Stimulated activated CD4-positive, alpha-beta T cell treated with anti-CD3 and anti-CD28 coated beads, Interleukin-12 subunit alpha, Interleukin-12 subunit beta, amount 100 ng/mL, for 48 hours (primary cell): ENCODE measurements at regions not wholly inside any gene's neighbourhood (a gene's known extent, or its start where the extent isn't known, plus 50 kb on each side); places are given as distances from the start of the nearest gene placed in this dataset.

ENCODE experiments used
- DNase-seq, 3 donors: peaks; one replicate each; pipeline ENCODE4 v3.0.0-alpha.2; 2020; ENCODE audit warnings: low read depth in 2 of 3, low spot score in 1 of 3

DNA sequence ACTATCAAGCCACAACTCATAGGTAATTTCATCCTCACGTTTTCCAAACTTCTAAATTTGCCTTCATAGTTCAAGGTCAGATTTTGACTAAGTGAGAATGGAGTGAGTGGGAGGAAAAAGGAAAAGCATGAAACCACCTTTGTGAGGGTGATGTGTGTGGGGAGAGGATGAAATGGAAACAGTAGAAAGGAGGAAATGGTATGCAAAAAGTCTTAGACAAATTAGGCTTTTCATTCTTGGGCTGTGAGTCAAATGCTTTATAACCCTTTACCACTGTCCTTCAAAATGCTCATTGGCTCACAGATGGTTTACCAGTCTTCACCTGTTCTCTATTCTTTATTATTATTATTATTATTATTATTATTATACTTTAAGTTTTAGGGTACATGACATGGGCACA, 127.2 kb downstream of the RAP2A start:
- no peak for DNase-seq

DNA sequence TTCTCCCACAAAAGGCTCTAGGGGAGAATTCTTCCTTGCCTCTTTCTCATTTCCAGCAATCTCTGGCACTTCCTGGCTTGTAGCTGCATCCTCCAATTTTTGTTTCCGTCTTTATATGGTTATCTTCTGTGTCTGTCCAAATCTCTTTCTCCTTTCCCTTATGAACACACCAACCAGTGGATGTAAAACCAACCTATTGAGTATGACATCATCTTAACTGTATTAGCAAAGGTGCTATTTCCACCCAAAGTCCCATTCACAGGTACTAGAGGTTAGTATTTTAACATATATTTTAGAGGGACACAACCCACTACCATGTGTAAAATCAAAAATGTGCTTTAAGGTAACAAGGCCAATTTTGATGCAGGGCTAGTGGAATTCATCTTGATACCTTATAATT, 129.0 kb downstream of the RAP2A start:
- no peak for DNase-seq

DNA sequence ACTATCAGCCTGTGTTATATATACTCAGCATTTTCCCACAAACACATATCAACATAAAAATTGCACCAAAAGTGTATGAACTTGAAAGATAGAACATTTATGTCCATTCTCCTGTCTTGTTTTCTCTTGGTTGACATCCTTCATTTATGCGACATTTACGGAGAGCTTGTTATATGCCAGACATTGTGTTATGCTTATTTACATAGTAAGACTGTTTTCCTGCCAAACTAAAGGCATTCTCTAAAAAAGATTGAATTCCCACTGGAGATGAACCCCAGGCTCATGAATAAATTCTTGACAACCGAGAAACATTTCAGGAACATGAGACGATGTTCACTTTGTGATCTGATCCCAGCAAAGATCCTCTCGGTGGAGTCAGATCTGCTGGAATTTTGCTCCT, 131.0 kb downstream of the RAP2A start:
- no peak for DNase-seq

DNA sequence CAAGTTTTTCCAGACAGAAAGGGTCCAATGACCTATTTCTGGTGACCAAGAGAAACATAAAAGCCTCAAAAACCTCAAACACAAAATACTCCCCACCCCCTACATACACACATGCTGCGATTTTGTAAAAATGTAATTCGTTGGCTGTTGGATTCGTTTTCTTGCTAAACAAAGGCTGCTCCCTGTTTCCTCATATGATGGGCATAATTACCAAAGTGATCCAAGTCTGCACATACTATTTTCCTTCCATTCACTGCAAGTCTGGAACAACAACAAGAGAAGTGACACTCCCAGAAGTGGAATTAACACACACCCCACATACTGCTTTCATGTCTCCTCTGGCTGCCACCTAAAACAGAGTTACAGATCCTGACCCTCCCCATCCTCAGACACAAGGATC, 131.9 kb downstream of the RAP2A start:
- DNase-seq: no peak

DNA sequence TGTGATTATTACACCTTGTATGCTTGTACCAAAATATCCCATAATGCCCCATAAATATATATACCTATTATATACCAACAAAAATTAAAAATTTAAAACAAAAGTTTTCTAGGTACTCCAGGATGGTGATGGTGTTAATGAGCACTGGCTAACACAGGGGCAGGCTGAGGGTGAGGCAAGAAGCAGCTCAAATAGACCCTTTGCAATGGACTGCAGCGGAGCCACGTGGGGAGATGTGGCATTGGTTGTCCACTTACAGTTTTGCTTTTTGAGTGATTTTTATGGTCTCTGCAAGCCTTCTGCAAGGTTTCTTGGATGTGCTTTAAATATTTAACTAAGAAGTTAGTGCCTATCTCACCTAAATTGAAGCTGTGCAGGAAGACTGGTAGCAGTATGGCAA, 132.9 kb downstream of the RAP2A start:
- DNase-seq: no peak

DNA sequence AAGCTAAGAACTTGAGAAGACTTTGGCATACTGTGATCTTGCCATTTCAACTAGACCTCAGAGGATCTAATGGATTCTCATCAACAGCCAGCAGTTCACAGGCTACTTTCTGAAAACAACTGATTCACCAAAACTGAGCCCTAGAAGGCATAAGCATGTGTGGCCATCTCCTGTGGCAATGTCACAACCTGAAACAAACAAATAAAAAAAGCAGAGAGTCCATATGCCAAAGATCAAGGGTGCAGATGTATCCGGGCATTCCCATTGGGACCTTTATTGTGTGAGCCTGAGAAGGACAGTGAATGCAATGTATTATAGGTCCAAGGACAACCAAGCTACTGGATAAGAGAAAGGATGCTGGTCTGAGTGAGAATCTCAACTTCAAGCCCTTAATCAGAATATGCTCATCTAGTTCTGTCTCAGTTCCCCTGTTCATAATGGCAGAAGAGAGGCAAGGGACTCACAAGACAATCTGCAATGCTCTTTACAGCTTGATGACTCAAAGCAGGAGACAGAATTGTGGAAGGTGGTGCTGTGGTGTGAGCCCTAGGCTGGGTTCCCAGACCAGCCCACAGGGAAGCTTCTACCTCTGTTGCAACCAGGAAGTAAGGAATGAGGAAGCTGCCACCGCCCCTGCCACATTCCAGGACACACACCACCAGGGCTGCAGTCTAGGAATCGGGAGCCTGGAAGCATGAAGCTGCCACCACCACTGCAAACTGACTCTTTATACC, 133.7 kb downstream of the RAP2A start:
- no peak for DNase-seq

DNA sequence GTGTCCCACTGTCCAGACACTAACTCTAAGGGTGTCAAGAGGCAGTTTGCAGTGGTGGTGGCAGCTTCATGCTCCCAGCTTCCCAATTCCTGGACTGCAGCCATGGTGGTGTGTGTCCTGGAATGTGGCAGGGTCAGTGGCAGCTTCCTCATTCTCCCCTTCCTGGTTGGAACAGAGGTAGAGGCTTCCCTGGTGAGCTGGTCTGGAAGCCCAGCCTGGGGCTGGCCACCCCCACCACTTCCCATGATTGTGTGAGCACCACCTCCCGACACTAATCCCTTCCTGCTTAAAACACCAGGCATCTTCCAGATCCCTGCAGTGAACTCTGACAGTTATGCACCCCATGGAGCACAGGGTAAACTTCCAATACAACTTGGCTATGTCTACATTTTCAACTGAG, 134.9 kb downstream of the RAP2A start:
- no peak for DNase-seq

DNA sequence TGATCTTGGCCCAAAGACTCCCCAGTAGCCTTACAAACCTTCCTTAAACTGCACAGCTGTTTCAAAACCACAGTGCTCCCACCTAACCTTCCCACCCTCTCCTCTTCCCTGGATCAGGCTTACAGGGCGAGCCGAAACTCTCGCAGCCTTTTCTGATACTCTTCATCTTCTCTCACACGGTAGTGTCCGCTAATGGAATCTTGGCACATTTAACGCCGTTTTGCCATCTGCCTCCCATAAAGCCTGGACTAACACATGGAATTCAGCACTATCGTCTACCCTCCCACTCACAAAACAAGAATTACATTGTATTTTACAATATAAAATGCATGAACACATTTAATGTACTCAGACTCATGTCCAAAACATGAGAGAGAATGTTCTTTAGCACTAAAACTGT, 135.9 kb downstream of the RAP2A start:
- no peak for DNase-seq

DNA sequence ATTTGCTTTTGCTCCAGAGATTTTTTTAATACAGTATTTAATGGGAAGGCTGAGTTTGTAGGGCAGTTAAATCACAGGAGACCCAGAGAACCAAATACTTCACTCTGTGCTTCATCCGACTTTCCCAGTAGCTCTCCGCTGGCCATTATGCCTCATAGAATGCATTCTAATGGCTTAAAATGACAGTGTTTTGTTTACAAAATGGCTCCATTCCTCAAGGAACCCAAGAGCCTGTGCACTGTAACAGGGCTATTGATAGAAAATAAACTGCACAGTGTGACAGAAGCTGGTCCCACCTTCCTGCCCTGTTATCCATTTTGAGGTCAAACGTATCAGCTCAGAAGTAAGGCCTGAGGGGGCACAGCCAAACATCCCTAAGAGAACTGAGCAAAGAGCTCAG, 136.5 kb downstream of the RAP2A start:
- DNase-seq: no peak

DNA sequence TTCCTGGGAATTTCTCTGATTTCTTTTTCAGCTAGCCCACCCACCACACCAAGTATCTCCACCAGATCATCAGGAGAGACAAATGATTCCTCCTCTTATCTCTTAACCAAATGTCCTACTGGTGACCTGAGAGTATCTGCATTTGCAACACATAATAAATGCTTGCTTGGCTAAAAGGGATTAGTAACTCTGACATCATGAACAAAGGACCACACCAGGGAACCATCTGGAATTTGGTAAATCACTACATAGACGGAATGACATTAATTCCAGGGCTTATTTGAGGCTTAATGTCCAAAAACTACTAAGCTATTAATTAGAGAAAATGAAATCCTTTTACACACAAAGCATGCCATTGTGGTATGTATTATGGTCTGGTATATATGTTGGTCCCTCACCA, 139.0 kb downstream of the RAP2A start:
- no peak for DNase-seq

DNA sequence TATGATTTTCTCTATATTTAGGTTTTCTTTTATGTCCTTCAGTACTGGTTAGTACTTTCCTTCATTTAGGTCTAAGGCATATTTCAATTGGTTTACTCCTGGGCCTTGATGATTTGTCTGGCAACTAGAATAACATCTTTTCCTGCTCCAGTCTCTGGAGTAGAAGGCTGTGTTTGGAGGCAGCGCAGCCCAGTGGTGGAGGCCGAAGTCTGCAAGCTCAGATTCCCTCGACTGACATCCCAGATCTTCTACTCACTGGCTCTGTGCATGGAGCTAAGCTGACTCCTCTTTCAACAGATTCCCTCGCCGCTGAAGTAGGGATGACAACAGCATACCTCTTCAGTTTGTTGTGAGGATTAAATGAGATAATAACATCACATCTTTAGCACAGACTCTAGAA, 141.0 kb downstream of the RAP2A start:
- DNase-seq: no peak

DNA sequence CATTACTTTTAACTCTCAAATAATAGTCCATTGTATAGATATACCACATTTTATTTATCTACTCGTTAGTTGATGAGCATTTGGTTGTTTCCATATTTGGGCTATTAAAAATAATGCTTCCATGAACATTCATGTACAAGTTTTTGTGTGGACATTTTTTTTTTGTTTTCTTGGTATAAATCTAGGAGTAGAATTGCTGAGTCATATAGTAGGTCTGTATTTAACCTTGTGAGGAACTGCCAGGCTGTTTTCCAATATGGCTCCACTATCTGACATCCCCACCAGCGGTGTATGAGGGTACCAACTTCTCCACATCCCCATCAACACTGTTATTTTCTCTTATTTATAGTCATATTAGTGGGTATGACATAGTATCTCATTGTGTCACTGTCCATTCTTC, 143.1 kb downstream of the RAP2A start:
- no peak for DNase-seq

DNA sequence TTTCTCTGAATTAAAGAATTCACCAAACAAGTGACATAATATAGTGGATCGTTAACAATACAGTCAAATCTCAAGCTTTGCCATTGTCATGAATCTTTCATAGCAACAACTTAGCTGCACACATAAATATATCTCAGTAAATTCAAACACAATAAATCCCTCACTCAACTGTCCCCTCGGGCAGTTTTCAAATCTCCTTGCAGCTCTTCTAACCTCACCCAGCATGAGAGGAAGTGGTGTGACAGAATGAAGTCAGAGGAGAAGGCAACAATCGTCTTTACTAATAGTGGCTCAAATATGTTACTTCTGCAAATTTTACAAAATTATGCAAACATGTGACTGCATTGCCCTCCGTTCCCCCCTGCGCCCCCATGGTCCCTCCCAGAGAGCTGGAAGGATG, 148.2 kb downstream of the RAP2A start:
- no peak for DNase-seq

DNA sequence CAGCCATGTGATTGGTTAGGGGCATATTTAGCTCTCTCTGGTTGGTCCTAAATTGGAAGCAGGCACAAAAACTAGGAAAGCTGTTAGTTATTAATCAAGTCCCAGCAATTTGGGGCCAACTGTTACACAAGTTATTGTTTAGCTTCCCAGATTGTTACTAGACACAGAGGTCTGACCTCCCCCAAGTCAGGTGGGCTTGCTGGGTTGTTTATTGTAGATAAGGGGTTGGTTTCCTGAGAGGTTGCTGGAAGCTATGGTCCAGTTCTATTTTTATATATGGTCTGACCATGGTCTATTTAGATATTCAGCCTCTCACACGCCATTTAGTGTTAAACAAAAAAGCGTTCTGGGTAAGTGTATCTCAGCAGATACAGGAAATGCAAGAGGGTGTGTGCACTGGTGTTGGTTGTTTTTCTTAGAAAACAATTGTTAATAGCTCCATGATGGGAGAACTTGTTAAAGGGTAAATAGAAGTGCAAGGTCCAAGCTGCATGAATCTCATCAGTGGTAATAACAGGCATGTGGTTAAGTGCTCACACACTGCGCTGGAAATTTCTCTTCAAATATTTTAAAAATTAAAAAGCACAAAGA, 150.0 kb downstream of the RAP2A start:
- DNase-seq: no peak

DNA sequence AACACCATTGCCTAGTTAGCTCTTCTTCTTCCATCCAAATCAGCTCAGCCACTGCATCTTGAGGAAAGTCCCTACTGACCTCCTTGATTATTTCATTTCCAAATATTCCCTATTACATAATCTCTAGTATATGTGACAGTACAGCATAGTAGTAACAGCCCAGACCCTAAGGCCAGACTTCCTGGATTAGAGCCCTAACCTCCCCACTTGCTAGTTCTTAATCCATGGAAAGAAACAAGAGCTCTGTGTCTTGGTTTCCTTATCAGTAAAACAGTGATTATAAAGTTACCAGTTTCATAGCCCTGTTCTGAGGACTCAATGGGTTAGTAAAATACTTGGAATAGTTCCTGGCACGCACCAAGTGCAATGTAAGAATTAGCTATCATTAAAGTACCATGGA, 153.0 kb downstream of the RAP2A start:
- no peak for DNase-seq

DNA sequence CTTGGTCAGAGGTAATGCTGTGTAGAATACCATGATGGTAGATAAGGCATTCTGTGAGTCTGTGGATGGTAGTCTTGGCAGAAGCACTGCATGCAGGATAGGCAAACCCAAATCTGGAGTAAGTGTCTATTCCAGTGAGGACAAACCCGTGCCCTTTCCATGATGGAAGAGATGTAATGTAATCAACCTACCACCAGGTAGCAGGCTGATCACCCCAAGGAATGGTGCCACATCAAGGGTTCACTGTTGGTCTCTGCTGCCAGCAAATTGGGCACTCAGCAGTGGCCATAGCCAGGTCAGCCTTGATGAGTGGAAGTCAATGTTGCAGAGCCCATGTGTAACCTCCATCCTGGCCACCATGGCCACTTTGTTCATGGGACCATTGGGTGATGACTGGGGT, 155.0 kb downstream of the RAP2A start:
- no peak for DNase-seq

DNA sequence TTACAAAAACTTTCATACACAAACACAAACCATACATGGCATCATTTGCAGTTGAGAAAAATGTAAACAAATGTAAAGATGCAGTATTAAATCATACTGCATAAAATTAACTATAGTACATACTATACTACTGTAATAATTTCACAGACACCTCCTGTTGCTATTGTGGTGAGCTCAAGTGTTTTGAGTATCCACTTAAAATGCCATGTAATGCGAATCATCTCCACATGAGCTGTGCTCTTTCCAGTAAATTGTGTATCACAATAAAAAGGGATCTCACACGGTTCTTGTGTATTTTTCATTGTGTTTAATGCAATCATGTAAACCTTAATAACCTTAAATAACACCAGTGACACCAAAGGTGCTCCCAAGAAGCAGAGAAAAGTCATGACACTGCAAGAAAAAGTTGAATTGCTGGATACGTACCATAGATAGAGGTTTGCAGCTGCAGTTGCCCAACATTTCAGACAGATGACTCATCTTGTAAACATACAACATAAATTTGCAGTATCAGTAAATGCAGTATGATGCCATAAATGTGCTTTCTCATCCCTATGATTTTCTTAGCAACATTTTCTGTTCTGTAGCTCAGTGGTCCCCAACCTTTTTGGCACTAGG, 166.6 kb downstream of the RAP2A start:
- no peak for DNase-seq

DNA sequence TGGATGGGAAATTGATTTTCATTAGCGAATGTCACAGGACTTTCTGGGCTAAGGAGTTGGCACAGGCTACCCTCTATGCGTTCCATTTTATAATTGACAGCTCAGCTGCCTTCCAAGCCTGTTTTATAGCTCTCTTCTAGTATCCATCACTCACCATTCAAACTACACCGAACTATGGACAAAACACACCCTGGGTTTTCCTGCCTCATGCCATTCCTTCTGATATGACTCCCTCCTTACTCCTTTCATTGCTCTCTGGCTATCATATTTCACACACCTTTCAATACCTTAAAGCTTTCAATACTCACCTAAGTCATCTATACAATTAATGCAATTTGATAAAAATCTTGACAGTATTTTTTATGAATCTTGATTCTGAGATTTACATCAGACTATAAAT, 181.3 kb downstream of the RAP2A start:
- DNase-seq: no peak

DNA sequence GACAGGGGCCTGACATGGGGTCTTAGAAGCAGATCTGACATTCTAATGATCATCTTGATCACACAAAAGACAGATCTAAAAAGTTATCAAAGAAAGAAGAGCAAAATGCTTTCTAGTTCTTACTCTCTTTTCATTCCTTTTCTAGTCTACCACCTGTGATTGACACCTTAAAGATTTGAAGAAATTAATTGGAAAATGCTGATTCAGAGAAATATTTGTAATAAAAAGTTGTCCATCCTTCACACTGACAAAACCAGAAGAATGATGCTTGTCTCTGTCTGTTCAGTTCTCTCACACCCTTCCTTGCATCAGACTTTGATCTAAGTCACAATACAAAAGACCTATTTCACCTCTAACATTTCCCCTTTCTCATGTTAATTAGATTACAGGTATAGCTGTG, 182.4 kb downstream of the RAP2A start:
- no peak for DNase-seq

DNA sequence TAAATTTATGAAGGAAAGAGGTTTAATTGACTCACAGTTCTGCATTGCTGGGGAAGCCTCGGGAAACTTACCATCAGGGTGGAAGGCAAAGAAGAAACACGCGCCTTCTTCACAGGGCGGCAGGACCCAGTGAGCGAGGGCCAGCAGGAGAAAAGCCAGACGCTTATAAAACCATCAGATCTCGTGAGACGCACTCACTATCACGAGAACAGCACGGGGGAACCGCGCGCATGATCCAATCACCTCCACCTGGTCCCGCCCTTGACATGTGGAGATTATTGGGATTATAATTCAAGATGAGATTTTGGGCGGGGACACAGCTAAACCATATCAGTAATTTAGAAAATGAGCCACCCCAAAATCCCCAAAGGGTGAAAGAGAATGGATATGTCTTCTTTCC, 187.1 kb downstream of the RAP2A start:
- DNase-seq: no peak

DNA sequence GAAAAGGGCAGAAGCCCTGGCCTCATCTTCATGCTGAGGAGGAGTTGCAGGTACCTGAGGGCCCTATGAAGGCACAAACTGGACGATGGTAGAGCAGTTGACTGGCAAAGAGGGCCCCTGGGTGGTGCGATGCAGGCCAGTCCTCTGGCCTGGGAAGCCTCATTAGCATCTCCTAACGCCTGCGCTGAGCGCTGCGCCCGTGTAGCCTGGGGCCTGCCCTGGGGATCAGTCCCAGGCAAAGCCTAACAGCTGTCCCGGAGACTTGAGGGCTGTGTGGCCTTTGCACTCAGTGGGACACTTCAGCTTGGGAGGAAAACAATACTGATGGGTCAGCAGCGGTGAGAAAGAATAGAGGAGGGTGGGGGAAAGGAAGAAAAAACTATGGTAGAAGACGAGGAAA, 187.7 kb downstream of the RAP2A start:
- no peak for DNase-seq

DNA sequence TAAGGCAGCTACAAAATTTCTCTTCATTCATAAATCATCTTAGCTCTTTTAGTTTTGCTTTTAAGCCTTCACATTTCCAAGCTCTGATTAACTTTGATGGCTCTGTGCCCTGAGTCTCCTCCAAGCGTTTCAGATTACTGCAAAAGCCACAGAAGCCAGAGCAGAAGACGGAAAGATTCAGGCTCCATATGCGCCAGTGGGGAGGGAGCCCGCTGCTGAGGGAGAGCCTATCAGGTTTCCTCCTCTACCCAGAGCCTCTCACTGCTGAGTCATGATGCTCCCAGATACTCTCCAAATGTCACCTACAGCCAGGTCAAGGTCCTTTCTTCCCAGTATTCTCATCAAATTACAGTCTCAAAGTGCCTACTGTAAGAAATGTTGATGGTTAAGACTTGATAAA, 193.6 kb downstream of the RAP2A start:
- no peak for DNase-seq
